ELF-1 (cell line): ENCODE measurements at regions not wholly inside any gene's neighbourhood (a gene's known extent, or its start where the extent isn't known, plus 50 kb on each side); places are given as distances from the start of the nearest gene placed in this dataset.
A peak's percentile ranks its signal among the peaks of the same experiment; 100 is the strongest.
"Not testable (repeated sequence)": the region's sequence is repeated elsewhere in the genome, so short reads cannot be mapped to it uniquely, and the experiment has no call there.

Experiments
- DNase-seq: peaks from one replicate; pipeline ENCODE4 v3.0.0-alpha.2; 2016; ENCODE audit warnings: low read depth, low spot score

- DNase-seq: not testable (repeated sequence)
Observed at GRCh38 chr22:11795979-11796378, 3732.0 kb upstream of the OR11H1 start.

DNA sequence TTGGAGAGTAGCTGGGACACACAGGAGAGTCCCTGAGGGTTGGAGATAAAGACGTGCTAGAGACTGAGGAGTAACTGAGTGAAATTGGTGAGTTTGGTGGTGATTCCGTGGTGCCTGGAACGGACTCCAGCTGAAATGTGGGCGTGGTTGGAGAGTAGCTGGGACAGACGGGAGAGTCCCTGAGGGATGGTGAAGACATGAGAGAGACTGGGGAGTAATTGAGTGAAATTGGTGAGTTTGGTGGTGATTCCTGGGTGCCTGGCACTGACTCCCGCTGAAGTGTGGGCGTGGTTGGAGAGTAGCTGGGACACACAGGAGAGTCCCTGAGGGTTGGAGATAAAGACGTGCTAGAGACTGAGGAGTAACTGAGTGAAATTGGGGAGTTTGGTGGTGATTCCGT is 3712.5 kb upstream of the OR11H1 start:
- DNase-seq: not testable (repeated sequence)

DNA sequence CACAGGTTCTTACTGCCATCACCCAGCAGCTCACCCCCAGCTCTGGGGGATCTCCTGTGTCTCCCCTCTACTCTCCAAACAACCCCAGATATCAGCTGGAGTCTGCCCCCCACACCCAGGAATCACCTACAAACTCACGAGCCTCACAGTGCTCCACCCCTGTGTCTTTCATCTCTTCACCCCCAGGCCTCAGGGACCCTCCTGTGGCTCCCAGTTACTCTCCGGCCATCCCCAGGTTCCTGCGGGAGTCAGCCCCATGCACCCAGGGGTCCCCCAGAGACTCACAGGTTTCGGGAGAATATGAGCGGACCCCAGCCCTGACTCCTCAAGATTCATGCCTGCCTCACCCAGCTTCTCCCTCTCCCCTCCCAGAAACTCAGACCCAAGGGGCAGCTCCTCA is 3709.1 kb upstream of the OR11H1 start:
- DNase-seq: not testable (repeated sequence)

DNA sequence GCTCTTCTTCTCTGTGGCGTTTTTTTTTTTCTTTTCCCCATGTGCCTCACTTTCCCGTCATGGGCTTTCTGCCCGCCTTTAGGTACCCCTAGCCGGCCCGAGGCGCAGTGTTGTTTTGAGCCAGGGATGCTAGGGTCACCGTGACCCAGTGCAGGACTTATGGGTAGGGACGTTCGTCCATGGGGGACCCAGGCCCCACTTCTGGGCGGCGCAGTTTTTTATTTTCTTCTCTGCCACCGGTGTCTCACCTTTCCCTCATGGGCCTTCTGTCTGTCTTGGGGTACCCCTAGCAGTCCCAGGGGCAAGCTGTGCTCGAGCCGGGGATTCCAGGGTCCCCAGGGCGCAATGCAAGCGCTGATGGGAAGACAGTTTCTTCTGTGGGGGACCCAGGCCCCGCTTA is 3705.7 kb upstream of the OR11H1 start:
- not testable (repeated sequence) for DNase-seq

DNA sequence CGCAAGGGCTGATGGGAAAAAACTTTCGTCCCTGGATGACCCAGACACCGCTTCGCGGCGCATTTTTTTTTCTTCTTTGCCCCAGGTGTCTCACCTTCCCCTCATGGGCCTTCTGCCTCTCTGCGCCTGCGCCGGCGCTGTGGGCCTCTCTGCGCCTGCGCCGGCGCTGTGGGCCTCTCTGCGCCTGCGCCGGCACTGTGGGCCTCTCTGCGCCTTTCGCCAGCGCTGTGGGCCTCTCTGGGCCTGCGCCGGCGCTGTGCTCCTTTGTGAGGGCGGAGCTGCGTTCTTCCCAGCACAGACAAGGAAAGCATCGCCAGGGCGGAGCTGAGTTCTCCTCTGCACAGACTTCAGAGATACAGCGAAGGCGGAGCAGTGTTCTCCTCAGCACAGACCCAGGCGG is 3703.0 kb upstream of the OR11H1 start:
- not testable (repeated sequence) for DNase-seq

DNA sequence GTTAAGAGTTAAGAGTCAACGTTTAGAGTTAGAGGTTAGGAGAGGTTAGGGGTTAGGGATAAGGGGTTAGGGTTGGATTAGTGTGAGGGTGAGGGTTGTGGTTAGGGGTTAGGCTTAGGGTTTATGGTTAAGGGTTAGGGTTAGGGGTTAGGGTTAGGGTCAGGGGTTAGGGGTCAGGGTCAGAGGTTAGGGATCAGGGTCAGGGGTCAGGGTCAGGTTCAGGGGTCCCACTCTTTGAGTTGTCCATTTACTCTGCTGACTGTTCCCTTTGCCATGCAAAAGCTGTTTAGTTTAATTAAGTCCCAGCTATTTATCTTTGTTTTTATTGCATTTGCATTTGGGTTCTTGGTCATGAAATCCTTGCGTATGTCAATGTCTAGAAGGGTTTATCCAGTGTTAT is 3702.0 kb upstream of the OR11H1 start:
- DNase-seq: not testable (repeated sequence)

DNA sequence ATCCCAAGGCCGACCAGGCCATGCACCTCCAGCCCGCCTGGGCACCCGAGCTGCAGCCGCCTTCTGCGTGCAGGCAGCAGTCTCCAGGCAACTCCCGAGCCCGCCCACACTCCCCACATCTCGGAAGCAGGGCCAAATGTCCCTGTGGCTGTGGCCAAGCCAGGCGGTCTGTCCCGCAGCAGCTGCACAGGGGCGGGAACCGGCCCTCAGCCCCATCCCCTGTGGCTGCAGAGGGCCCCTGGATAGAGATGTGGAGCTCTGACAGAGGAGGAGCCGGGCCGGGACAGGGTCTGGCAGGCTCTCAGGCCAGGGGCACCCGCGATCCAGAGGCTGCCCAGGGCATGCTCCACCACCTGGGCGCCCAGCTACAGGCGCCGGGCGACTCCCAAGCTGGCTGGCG is 3698.6 kb upstream of the OR11H1 start:
- peak; percentile 30 for DNase-seq
